ENCODE measurements at regions not wholly inside any gene's neighbourhood (a gene's known extent, or its start where the extent isn't known, plus 50 kb on each side); places are given as distances from the start of the nearest gene placed in this dataset.

- Histone ChIP-seq H3K9me2 (ENCODE audit: insufficient read depth) (no peaks in the 10 kb centered on the region), H3K4me3 (no peak overlapping the region), H3K27me3 (ENCODE audit: insufficient read depth, low read depth) (no peaks in the 10 kb centered on the region), H3F3A (ENCODE audit: insufficient read depth, low read depth) (no peaks in the 10 kb centered on the region), H4K20me1 (ENCODE audit: insufficient read depth) (no peaks in the 10 kb centered on the region), H2AFZ (no peak overlapping the region), H3K79me2 (ENCODE audit: low read depth) (no peaks in the 10 kb centered on the region), H3K9me3 (ENCODE audit: insufficient read depth, low read depth) (no peaks in the 10 kb centered on the region), H3K4me1 (replicated peaks; ENCODE audit: insufficient read depth) (no peaks in the 10 kb centered on the region), H3K27ac (no peak overlapping the region), H3K36me3 (ENCODE audit: low read depth) (no peaks in the 10 kb centered on the region), H3K4me2 (no peak overlapping the region)
- POLR2A ChIA-PET (ENCODE audit: unreplicated experiment): no interaction called here
- no peak for DNase-seq
- BruUV-seq (replicated peaks): no TSS peak
- intact Hi-C loops (cut with micrococcal nuclease; ENCODE audit: unreplicated experiment): no loop called here
- CTCF ChIA-PET: no interaction called here
- TF ChIP-seq CTCF (conservative IDR thresholded peaks at IDR 0.05) (no peak), EZH2 (IDR thresholded peaks at IDR 0.05; ENCODE audit: low read depth) (no peak)
Observed at GRCh38 chr9:38316166-38316780, 76.2 kb upstream of the ALDH1B1 start.

- no peak overlapping the region for H2AFZ ChIP-seq
- TF ChIP-seq EZH2 (IDR thresholded peaks at IDR 0.05; ENCODE audit: low read depth): no peak
- H3K4me3 ChIP-seq: no peak overlapping the region
- POLR2A ChIA-PET (ENCODE audit: unreplicated experiment): no interaction called here
- H4K20me1 ChIP-seq (ENCODE audit: insufficient read depth): no peaks in the 10 kb centered on the region
- DNase-seq: no peak
- H3K9me2 ChIP-seq (ENCODE audit: insufficient read depth): no peaks in the 10 kb centered on the region
- H3K36me3 ChIP-seq (ENCODE audit: low read depth): no peaks in the 10 kb centered on the region
- H3F3A ChIP-seq (ENCODE audit: insufficient read depth, low read depth): no peaks in the 10 kb centered on the region
- H3K79me2 ChIP-seq (ENCODE audit: low read depth): no peaks in the 10 kb centered on the region
- no peaks in the 10 kb centered on the region for H3K9me3 ChIP-seq (ENCODE audit: insufficient read depth, low read depth)
- H3K27me3 ChIP-seq (ENCODE audit: insufficient read depth, low read depth): no peaks in the 10 kb centered on the region
- BruUV-seq (replicated peaks): no TSS peak
- CTCF ChIA-PET: no interaction called here
- no peak overlapping the region for H3K4me2 ChIP-seq
- no peak overlapping the region for H3K27ac ChIP-seq
- intact Hi-C loops (cut with micrococcal nuclease; ENCODE audit: unreplicated experiment): no loop called here
- no peaks in the 10 kb centered on the region for H3K4me1 ChIP-seq (replicated peaks; ENCODE audit: insufficient read depth)
Observed at GRCh38 chr9:38315085-38315595, 77.4 kb upstream of the ALDH1B1 start.

GRCh38 chr9:38313421-38313820 is 79.1 kb upstream of the ALDH1B1 start:
- no peaks in the 10 kb centered on the region for H3K79me2 ChIP-seq (ENCODE audit: low read depth)
- no peak overlapping the region for H3K4me3 ChIP-seq
- no peak overlapping the region for H2AFZ ChIP-seq
- H3K9me2 ChIP-seq (ENCODE audit: insufficient read depth): no peaks in the 10 kb centered on the region
- H3K9me3 ChIP-seq (ENCODE audit: insufficient read depth, low read depth): no peaks in the 10 kb centered on the region
- H3K4me2 ChIP-seq: no peak overlapping the region
- H3K27me3 ChIP-seq (ENCODE audit: insufficient read depth, low read depth): no peaks in the 10 kb centered on the region
- CTCF ChIA-PET: no interaction called here
- intact Hi-C loops (cut with micrococcal nuclease; ENCODE audit: unreplicated experiment): no loop called here
- H3K27ac ChIP-seq: no peak overlapping the region
- H3F3A ChIP-seq (ENCODE audit: insufficient read depth, low read depth): no peaks in the 10 kb centered on the region
- no peaks in the 10 kb centered on the region for H3K36me3 ChIP-seq (ENCODE audit: low read depth)
- no peak for DNase-seq
- H4K20me1 ChIP-seq (ENCODE audit: insufficient read depth): no peaks in the 10 kb centered on the region
- POLR2A ChIA-PET (ENCODE audit: unreplicated experiment): no interaction called here
- no TSS peak for BruUV-seq (replicated peaks)
- H3K4me1 ChIP-seq (replicated peaks; ENCODE audit: insufficient read depth): no peaks in the 10 kb centered on the region
- TF ChIP-seq CTCF (conservative IDR thresholded peaks at IDR 0.05) (no peak), EZH2 (IDR thresholded peaks at IDR 0.05; ENCODE audit: low read depth) (no peak)

GRCh38 chr9:38312406-38312805 is 80.1 kb upstream of the ALDH1B1 start:
- H3K27me3 ChIP-seq (ENCODE audit: insufficient read depth, low read depth): no peaks in the 10 kb centered on the region
- intact Hi-C loops (cut with micrococcal nuclease; ENCODE audit: unreplicated experiment): no loop called here
- H4K20me1 ChIP-seq (ENCODE audit: insufficient read depth): no peaks in the 10 kb centered on the region
- no peaks in the 10 kb centered on the region for H3K79me2 ChIP-seq (ENCODE audit: low read depth)
- H3F3A ChIP-seq (ENCODE audit: insufficient read depth, low read depth): no peaks in the 10 kb centered on the region
- H3K4me2 ChIP-seq: no peak overlapping the region
- no peaks in the 10 kb centered on the region for H3K36me3 ChIP-seq (ENCODE audit: low read depth)
- H3K4me1 ChIP-seq (replicated peaks; ENCODE audit: insufficient read depth): no peaks in the 10 kb centered on the region
- no peak for DNase-seq
- CTCF ChIA-PET: no interaction called here
- no peak overlapping the region for H3K27ac ChIP-seq
- BruUV-seq (replicated peaks): no TSS peak
- no peak overlapping the region for H3K4me3 ChIP-seq
- no peaks in the 10 kb centered on the region for H3K9me2 ChIP-seq (ENCODE audit: insufficient read depth)
- H2AFZ ChIP-seq: no peak overlapping the region
- TF ChIP-seq CTCF (conservative IDR thresholded peaks at IDR 0.05) (no peak), EZH2 (IDR thresholded peaks at IDR 0.05; ENCODE audit: low read depth) (no peak)
- POLR2A ChIA-PET (ENCODE audit: unreplicated experiment): no interaction called here
- H3K9me3 ChIP-seq (ENCODE audit: insufficient read depth, low read depth): no peaks in the 10 kb centered on the region
